ENCODE measurements at regions not wholly inside any gene's neighbourhood (a gene's known extent, or its start where the extent isn't known, plus 50 kb on each side); places are given as distances from the start of the nearest gene placed in this dataset.

DNA sequence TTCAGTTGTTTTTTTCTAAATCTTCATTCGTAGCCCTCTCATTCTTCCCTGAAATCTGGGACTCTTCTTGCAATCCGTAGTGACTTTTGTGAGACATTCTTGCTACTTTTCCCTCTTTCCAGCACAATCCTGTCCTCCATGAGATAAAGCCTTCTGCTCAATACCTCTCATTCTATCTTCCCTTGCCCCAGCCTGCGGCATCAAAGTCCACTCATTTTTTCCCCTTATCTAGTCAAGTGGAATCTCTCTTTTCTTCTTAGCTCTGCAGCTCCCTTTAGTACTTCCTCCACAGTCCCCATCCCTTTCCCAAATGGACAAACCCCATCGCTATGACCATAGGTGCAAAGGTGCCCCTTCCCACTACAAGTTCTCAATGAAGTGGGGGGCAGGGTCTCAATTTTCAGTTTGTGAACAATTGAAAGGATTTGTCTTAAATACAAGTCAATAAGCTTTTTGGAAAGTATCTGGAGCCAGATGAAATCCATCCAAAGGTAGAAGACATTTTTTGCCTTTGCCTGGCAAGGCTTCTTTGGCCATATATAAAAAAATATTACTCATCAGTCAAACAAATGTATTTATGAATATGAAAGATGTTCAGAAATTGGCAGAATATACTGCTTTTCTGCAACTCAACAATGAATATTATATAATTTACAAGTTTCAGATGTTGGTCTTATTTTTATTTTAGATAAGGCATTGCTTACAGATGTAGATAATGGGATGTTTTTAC is 179.4 kb downstream of the SNAPC1 start:
- ATAC-seq (ENCODE audit: low read depth) (no peak), DNase-seq (no peak)
- Histone ChIP-seq H3K4me2 (replicated peaks; ENCODE audit: low read depth, low read length, poor library complexity, severe bottlenecking) (no peak overlapping the region), H3K4me1 (ENCODE audit: control insufficient read depth in 2 of 2, insufficient read depth in 2 of 2, low read length in 2 of 2) (no peaks in the 10 kb centered on the region), H4K20me1 (ENCODE audit: control insufficient read depth, insufficient read depth, low read length, poor library complexity, severe bottlenecking) (no peaks in the 10 kb centered on the region), H3K9me3 (ENCODE audit: control extremely low read depth in 1 of 3, control insufficient read depth in 2 of 3, insufficient read depth in 1 of 3, low read length in 2 of 3) (peaks cover 0 to 1% (median 0%) of the 10 kb centered on the region in 3 donors), H3K36me3 (replicated peaks in 1 of 2; ENCODE audit: control extremely low read depth in 1 of 2, control insufficient read depth in 1 of 2, extremely low read depth in 1 of 2, insufficient read depth in 2 of 2, low read length in 1 of 2) (no peaks in the 10 kb centered on the region), H2AFZ (ENCODE audit: insufficient read depth, low read depth, low read length, poor library complexity, severe bottlenecking) (no peak overlapping the region), H3K4me3 (ENCODE audit: control extremely low read depth in 1 of 5, extremely low read depth in 1 of 5, insufficient read depth in 1 of 5, low read depth in 2 of 5, low read length in 4 of 5) (no peak overlapping the region), H3K27ac (ENCODE audit: low read length in 2 of 2) (no peak overlapping the region), H3K27me3 (replicated peaks in 1 of 4; ENCODE audit: control extremely low read depth in 1 of 4, control insufficient read depth in 3 of 4, insufficient read depth in 4 of 4, low read length in 3 of 4) (peaks cover 0 to 7% (median 0%) of the 10 kb centered on the region in 4 experiments), H3K79me2 (ENCODE audit: control insufficient read depth, insufficient read depth, low read length) (no peaks in the 10 kb centered on the region), H3K9ac (ENCODE audit: low read length) (no peak overlapping the region)
- H3K4me1 Mint-ChIP-seq, result no peaks in the 10 kb centered on the region
- TF ChIP-seq EZH2 (IDR thresholded peaks at IDR 0.05; ENCODE audit: borderline replicate concordance, insufficient read depth, low read depth, low read length, poor library complexity, severe bottlenecking), result no peak
- TF ChIP-seq, protein P1, sequence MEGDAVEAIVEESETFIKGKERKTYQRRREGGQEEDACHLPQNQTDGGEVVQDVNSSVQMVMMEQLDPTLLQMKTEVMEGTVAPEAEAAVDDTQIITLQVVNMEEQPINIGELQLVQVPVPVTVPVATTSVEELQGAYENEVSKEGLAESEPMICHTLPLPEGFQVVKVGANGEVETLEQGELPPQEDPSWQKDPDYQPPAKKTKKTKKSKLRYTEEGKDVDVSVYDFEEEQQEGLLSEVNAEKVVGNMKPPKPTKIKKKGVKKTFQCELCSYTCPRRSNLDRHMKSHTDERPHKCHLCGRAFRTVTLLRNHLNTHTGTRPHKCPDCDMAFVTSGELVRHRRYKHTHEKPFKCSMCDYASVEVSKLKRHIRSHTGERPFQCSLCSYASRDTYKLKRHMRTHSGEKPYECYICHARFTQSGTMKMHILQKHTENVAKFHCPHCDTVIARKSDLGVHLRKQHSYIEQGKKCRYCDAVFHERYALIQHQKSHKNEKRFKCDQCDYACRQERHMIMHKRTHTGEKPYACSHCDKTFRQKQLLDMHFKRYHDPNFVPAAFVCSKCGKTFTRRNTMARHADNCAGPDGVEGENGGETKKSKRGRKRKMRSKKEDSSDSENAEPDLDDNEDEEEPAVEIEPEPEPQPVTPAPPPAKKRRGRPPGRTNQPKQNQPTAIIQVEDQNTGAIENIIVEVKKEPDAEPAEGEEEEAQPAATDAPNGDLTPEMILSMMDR (IDR thresholded peaks at IDR 0.05), result no peak
- WGBS (ENCODE audit: insufficient coverage), result 100% methylated on average over 3 of the region's 4 CpGs
- H3K27me3 Mint-ChIP-seq, result peaks cover 12% of the 10 kb centered on the region
- H3K4me3 Mint-ChIP-seq, result no peak overlapping the region
- intact Hi-C loops (cut with micrococcal nuclease), result no loop called here
- no peak overlapping the region for H3K27ac Mint-ChIP-seq
- H3K9me3 Mint-ChIP-seq (ENCODE audit: insufficient read depth), result no peaks in the 10 kb centered on the region
- CTCF ChIA-PET, result interaction anchor here (1.0 kb wide), 1 partner anchor 185 kb away, joined by 4 read pairs; no protein-coding TSS in a partner anchor
- POLR2A ChIA-PET, result no interaction called here

DNA sequence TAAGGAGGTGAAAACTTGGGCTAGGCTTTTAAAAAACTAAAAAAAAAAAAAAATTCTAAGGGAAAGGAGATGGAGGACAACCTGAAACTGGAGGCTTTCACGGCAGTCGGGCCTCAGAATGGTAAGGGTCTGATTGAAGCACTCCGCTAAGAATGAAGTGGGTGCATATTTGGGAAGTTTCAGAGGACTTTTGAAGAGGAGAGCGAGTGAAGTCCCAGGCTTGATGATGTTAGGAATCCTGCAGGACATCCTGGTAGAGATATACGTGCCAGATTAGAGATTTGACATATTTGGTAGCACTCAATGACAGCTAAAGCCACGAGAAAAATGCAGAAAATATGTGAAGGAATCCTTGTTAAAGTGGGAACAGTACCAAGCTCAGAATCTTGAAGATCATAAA is 186.2 kb downstream of the SNAPC1 start:
- H3K9ac ChIP-seq (ENCODE audit: low read length), result no peak overlapping the region
- WGBS (ENCODE audit: insufficient coverage), result 82% methylated on average over 6 of the region's 6 CpGs
- Mint-ChIP-seq H3K27ac (no peak overlapping the region), H3K9me3 (ENCODE audit: insufficient read depth) (no peaks in the 10 kb centered on the region), H3K4me1 (no peaks in the 10 kb centered on the region), H3K4me3 (no peak overlapping the region), H3K27me3 (peaks cover under 1% of the 10 kb centered on the region)
- no peak overlapping the region for H3K27ac ChIP-seq (ENCODE audit: low read length in 2 of 2)
- TF ChIP-seq, protein P1 (IDR thresholded peaks at IDR 0.05), result no peak
- TF ChIP-seq EZH2 (IDR thresholded peaks at IDR 0.05; ENCODE audit: borderline replicate concordance, insufficient read depth, low read depth, low read length, poor library complexity, severe bottlenecking), result no peak
- intact Hi-C loops (cut with micrococcal nuclease), result no loop called here
- no peaks in the 10 kb centered on the region for H3K36me3 ChIP-seq (replicated peaks in 1 of 2; ENCODE audit: control extremely low read depth in 1 of 2, control insufficient read depth in 1 of 2, extremely low read depth in 1 of 2, insufficient read depth in 2 of 2, low read length in 1 of 2)
- H4K20me1 ChIP-seq (ENCODE audit: control insufficient read depth, insufficient read depth, low read length, poor library complexity, severe bottlenecking), result no peaks in the 10 kb centered on the region
- H3K4me3 ChIP-seq (ENCODE audit: control extremely low read depth in 1 of 5, extremely low read depth in 1 of 5, insufficient read depth in 1 of 5, low read depth in 2 of 5, low read length in 4 of 5), result no peak overlapping the region
- no peak for DNase-seq
- no peak for ATAC-seq (ENCODE audit: low read depth)
- no peak overlapping the region for H3K4me2 ChIP-seq (replicated peaks; ENCODE audit: low read depth, low read length, poor library complexity, severe bottlenecking)
- CTCF ChIA-PET, result interaction anchor here (1.2 kb wide), 1 partner anchor 178 kb away, joined by 6 read pairs; no protein-coding TSS in a partner anchor
- POLR2A ChIA-PET, result no interaction called here
- H3K27me3 ChIP-seq (replicated peaks in 1 of 4; ENCODE audit: control extremely low read depth in 1 of 4, control insufficient read depth in 3 of 4, insufficient read depth in 4 of 4, low read length in 3 of 4), result no peaks in the 10 kb centered on the region
- H2AFZ ChIP-seq (ENCODE audit: insufficient read depth, low read depth, low read length, poor library complexity, severe bottlenecking), result no peak overlapping the region
- no peaks in the 10 kb centered on the region for H3K79me2 ChIP-seq (ENCODE audit: control insufficient read depth, insufficient read depth, low read length)
- no peaks in the 10 kb centered on the region for H3K4me1 ChIP-seq (ENCODE audit: control insufficient read depth in 2 of 2, insufficient read depth in 2 of 2, low read length in 2 of 2)
- no peaks in the 10 kb centered on the region for H3K9me3 ChIP-seq (ENCODE audit: control extremely low read depth in 1 of 3, control insufficient read depth in 2 of 3, insufficient read depth in 1 of 3, low read length in 2 of 3)
